Spleen (tissue), 7 donors: ENCODE measurements at regions not wholly inside any gene's neighbourhood (a gene's known extent, or its start where the extent isn't known, plus 50 kb on each side); places are given as distances from the start of the nearest gene placed in this dataset.

Experiments
- CTCF ChIP-seq, 11 experiments: fragments of 200-600 bp in 7 of 11; fragments of 450-650 bp in 4 of 11; sonication (generic) in 4 of 11; IDR thresholded peaks in 8 of 11; conservative IDR thresholded peaks in 3 of 11; 1 replicate in 7 of 11; 2 replicates in 4 of 11; pipeline versions ENCODE4 v1.4.0 to v1.8.0; 2016 to 2021; ENCODE audit warnings: antibody characterized with exemption in 11 of 11, inconsistent platforms in 4 of 11, mild to moderate bottlenecking in 1 of 11
- POLR2A ChIP-seq, 3 donors: fragments of 450-650 bp; IDR thresholded peaks; one replicate each; pipeline ENCODE4 v1.5.1; 2017; ENCODE audit warnings: antibody characterized with exemption in 3 of 3, mild to moderate bottlenecking in 1 of 3
- donor health status: DM: no; HTN: no; CAD: no; lungs with moderate emphysema.
- donor health status: DM: no; HTN: no; CAD: no.
- donor health status: DM: no; HTN: no; CAD: no.

GRCh38 chr10:88116481-88116880 is 253.1 kb downstream of the PTEN start:
- TF ChIP-seq POLR2A (IDR thresholded peaks at IDR 0.05) (no peak), CTCF (IDR thresholded peaks at IDR 0.05 in 8 of 11, conservative IDR thresholded peaks at IDR 0.05 in 3 of 11) (no peak)
